ENCODE measurements at regions not wholly inside any gene's neighbourhood (a gene's known extent, or its start where the extent isn't known, plus 50 kb on each side); places are given as distances from the start of the nearest gene placed in this dataset.

DNA sequence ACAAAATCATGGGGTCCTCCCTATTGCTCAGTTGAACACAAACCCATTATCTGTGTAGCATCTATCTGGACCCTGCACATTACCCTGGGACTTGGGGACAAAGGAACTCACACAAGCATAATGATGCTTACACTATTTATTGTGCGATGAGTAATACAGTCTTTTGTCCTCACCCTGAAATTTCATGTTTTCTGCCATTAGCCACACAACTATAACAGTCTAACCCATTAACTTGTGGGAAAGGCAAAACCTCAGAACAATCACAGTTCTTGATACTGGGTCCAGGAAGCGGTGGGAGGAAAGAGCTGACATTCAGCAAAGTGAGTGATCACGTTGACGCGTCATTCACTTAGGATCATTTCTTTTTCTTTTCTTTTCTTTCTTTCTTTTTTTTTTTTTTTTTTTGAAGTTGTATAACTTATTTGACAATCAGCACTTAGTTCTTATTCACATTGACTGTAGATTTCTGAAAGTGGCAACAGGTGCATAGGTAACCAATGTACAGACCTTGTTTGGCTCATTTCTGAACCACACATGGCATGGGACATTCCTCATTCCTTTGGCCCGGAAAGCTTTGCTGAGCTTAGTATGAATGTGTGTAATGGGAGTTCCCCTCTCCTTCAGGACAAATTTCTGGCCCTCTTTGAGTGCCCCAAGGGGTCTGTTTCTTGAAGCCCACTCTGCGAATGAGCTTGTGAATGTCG lies 94.8 kb upstream of the CNKSR3 start:
- no peak for TF ChIP-seq POLR2A (IDR thresholded peaks at IDR 0.05)
- TF ChIP-seq, protein P1, sequence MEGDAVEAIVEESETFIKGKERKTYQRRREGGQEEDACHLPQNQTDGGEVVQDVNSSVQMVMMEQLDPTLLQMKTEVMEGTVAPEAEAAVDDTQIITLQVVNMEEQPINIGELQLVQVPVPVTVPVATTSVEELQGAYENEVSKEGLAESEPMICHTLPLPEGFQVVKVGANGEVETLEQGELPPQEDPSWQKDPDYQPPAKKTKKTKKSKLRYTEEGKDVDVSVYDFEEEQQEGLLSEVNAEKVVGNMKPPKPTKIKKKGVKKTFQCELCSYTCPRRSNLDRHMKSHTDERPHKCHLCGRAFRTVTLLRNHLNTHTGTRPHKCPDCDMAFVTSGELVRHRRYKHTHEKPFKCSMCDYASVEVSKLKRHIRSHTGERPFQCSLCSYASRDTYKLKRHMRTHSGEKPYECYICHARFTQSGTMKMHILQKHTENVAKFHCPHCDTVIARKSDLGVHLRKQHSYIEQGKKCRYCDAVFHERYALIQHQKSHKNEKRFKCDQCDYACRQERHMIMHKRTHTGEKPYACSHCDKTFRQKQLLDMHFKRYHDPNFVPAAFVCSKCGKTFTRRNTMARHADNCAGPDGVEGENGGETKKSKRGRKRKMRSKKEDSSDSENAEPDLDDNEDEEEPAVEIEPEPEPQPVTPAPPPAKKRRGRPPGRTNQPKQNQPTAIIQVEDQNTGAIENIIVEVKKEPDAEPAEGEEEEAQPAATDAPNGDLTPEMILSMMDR (IDR thresholded peaks at IDR 0.05): no peak
- 72 to 84% (median 82%) methylated on average over 8 of the region's 8 CpGs for WGBS, 4 donors
- H3K4me1 ChIP-seq (replicated peaks in 1 of 2): no peaks in the 10 kb centered on the region
- intact Hi-C loops (cut with DNase I): no loop called here
- H3K27me3 ChIP-seq: no peaks in the 10 kb centered on the region
- no peaks in the 10 kb centered on the region for H3K9me3 ChIP-seq (replicated peaks in 1 of 3)
- no peak overlapping the region for H3K27ac ChIP-seq
- H3K36me3 ChIP-seq (replicated peaks in 1 of 2): no peaks in the 10 kb centered on the region
- no peak for DNase-seq
- H3K4me3 ChIP-seq: no peak overlapping the region

DNA sequence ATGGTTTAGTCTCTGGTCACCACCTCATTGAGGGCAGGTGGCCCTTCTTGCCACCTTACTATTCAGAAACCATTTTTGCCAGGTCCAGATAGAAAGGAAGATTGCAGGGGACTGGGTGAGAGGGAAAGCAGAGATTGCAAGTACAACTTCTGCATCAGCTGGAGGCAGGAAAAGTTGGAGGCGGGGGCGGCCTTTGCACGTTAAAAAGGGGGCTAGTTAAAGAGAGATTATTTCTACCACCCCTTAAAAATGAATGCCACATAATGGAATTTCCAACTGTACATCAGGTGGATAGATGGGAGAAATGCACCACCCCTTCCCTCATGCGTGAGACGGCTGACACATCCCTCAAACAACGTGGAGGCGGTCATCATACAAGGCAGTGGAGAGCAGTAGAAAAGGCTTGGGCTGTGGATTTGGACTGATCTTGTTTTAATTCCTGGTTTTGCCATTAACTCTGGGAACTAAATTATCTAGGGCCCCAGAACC lies 95.4 kb upstream of the CNKSR3 start:
- Histone ChIP-seq H3K36me3 (replicated peaks in 1 of 2) (no peaks in the 10 kb centered on the region), H3K9me3 (replicated peaks in 1 of 3) (no peaks in the 10 kb centered on the region), H3K27ac (no peak overlapping the region), H3K4me3 (no peak overlapping the region), H3K4me1 (replicated peaks in 1 of 2) (no peaks in the 10 kb centered on the region), H3K27me3 (no peaks in the 10 kb centered on the region)
- intact Hi-C loops (cut with DNase I): no loop called here
- DNase-seq: no peak
- 79 to 92% (median 88%) methylated on average over 7 of the region's 7 CpGs for WGBS, 4 donors
- TF ChIP-seq, protein P1 (IDR thresholded peaks at IDR 0.05): no peak

DNA sequence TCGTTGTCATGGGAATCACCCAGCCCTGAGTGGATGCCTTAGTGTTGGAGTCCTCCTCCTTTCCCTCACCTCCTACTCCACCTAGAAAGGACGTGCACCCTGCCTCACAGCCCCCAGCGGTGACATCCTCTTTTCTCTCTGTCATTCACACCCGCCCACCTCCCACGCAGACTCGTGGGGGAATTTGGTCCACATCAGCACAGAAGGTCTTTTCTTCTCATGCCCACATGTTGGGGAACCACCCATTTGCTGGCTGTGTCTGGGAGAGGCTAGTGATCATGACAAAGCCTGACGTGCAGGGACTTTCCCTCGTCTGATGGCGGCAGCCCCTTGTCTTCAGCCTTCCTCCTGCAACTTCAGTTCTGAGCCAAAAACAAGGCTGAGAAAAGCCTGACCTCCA lies 96.0 kb upstream of the CNKSR3 start:
- intact Hi-C loops (cut with DNase I): no loop called here
- 77 to 83% (median 79%) methylated on average over 9 of the region's 9 CpGs for WGBS, 4 donors
- no peak for DNase-seq

DNA sequence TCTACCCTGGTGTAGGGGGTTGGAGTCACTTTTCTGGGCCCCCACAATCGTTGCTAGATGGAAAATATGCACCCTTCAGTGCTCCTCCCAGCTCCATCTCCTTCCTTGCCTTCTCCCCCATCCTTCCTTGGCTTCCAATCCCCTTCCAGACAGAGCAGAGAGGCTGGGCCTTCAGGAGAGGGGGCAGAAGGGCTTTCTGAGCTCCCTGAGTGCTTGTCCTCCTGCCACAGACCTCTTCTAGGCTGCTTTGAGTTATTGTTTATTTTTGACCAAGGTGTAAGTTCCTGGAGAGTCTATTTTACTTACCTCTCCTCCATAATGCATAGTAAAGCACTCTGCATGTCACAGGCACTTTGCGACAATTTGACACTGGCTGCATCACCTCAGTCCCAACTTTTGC lies 96.4 kb upstream of the CNKSR3 start:
- H3K9me3 ChIP-seq (replicated peaks in 1 of 3): no peaks in the 10 kb centered on the region
- H3K4me3 ChIP-seq: no peak overlapping the region
- WGBS, 4 donors: 50 to 71% (median 66%) methylated on average over 2 of the region's 2 CpGs
- intact Hi-C loops (cut with DNase I): no loop called here
- no peaks in the 10 kb centered on the region for H3K4me1 ChIP-seq (replicated peaks in 1 of 2)
- H3K36me3 ChIP-seq (replicated peaks in 1 of 2): no peaks in the 10 kb centered on the region
- TF ChIP-seq POLR2A (IDR thresholded peaks at IDR 0.05): no peak
- H3K27me3 ChIP-seq: no peaks in the 10 kb centered on the region
- no peak overlapping the region for H3K27ac ChIP-seq
- no peak for DNase-seq

More for the DNA sequence above, 96.0 kb upstream of the CNKSR3 start:
- Histone ChIP-seq H3K27me3 (no peaks in the 10 kb centered on the region), H3K9me3 (replicated peaks in 1 of 3) (no peaks in the 10 kb centered on the region), H3K4me1 (replicated peaks in 1 of 2) (no peaks in the 10 kb centered on the region), H3K27ac (no peak overlapping the region), H3K4me3 (no peak overlapping the region), H3K36me3 (replicated peaks in 1 of 2) (no peaks in the 10 kb centered on the region)
- TF ChIP-seq, protein P1 (IDR thresholded peaks at IDR 0.05): no peak
- TF ChIP-seq POLR2A (IDR thresholded peaks at IDR 0.05): no peak

DNA sequence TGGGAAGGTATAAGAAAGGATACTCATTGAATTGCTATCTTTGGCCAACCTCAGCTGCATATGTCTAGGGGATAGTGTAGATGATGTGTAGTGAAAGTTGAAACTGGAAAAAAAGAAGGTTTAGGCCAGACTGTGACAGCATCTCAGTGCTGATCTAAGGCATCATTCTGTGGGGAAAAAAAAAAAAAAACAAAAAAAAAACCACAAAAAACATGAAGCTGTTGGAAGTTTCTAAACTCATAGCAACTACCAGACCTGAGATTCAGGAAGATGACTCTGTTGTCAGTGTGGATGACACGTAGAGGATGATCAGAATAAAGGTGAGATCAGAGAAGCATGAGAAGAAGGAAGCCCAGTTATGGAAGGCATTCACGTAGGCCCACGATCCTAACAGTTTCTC lies 100.8 kb upstream of the CNKSR3 start:
- DNase-seq: no peak
- Histone ChIP-seq H3K27me3 (no peaks in the 10 kb centered on the region), H3K36me3 (replicated peaks in 1 of 2) (no peaks in the 10 kb centered on the region), H3K27ac (no peak overlapping the region), H3K9me3 (replicated peaks in 1 of 3) (no peaks in the 10 kb centered on the region), H3K4me3 (no peak overlapping the region), H3K4me1 (replicated peaks in 1 of 2) (no peaks in the 10 kb centered on the region)
- intact Hi-C loops (cut with DNase I): no loop called here
- no peak for TF ChIP-seq POLR2A (IDR thresholded peaks at IDR 0.05)
- TF ChIP-seq, protein P1 (IDR thresholded peaks at IDR 0.05): no peak
- 85 to 94% (median 89%) methylated on average over 3 of the region's 3 CpGs for WGBS, 4 donors
